ENCODE measurements at regions not wholly inside any gene's neighbourhood (a gene's known extent, or its start where the extent isn't known, plus 50 kb on each side); places are given as distances from the start of the nearest gene placed in this dataset.

DNA sequence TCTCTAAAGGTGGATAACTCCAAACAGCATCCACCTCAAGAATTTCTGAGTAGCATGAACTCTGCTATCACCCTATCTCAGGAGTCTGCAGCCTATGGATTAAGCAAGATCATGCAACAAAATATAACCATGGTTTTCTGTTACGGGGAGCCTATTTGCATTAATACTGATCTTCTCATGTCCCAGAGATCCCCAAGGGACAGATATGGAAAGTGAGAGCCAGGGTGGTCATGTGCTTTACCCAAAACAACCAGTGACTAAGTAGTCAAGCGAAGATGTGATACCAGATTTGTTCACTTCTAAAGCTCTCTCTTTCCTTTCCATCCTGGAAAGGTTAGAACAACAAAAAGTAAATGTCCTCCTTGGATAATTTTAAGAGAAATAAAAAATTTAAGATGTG, 125.1 kb downstream of the PRRX1 start:
- no peak for DNase-seq (ENCODE audit: low read depth, low spot score)

DNA sequence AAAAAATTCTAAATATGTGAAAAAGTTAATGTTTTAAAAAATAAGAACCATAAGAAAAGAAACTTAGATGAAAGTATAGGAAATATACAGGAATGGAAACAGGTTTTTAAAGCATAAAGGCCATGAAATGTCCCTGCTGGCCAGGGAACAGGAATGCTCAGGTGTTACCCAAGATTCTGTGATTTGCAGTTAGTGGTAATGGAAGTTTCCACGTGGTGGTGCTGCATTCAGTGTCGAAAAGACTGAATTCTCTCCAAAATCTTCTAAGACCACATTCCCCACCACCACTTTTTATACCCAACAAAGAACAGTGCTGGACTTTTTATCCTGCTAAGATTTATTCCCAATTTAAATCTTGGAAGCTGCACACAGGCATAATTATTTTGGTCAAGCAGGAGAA, 126.2 kb downstream of the PRRX1 start:
- peak; percentile 39 for DNase-seq (ENCODE audit: low read depth, low spot score)

DNA sequence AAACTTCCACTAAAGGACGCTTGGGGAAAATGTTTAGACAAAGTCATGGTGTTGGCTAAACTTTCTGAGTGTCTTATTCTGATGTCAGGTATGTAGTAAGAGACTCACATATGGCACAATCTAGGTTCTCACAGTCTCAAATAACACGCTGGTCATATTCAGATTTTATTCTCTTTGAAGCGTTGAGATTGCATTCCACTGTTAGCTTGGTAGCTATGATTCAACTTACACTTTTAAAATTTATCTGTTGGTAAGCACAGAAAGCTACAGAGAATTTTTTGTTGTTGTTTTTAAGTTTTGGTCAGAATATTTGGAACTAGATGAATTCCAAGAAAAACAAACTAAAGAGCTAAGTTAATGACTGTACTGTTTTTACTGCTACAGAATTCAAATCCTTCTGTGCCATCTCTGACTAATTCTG, 126.7 kb downstream of the PRRX1 start:
- peak; percentile 33 for DNase-seq (ENCODE audit: low read depth, low spot score)

DNA sequence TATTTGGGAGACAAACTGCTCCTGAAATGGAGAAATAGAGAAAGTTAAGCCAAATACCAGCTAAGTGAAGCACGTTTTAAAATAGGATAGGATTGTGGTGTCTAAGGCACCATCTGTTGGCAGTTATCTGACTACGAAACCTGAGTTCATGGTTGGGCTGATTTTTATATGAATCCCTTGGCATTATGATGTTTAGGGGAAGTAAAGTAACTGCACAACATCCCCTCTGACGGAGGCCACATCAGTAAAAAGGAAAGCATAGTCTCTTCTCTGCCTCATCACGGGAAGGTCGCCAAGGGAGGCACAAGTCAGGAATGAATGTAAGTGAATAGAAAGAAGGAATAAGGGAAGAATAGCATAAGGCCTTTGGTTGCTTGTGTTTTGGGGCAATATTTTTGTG, 128.0 kb downstream of the PRRX1 start:
- no peak for DNase-seq (ENCODE audit: low read depth, low spot score)

DNA sequence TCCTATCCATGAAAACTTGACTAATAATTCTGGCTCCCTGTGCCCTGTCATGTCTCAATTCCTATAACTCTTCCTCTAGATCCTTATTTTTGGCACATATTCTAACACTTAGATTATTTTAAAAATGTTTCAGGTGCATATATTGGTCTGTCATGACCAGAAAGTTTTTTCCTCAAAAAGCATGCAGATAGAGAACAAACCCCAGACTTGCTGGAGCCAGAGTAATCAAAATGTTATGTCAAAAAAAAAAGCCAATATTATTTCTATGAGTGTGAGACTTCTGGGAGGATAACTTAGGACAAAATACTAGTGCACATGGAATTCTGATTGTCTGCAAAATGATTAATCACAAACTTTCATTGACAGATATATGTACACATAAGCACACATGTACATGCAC, 135.1 kb upstream of the MROH9 start:
- no peak for DNase-seq (ENCODE audit: low read depth, low spot score)

DNA sequence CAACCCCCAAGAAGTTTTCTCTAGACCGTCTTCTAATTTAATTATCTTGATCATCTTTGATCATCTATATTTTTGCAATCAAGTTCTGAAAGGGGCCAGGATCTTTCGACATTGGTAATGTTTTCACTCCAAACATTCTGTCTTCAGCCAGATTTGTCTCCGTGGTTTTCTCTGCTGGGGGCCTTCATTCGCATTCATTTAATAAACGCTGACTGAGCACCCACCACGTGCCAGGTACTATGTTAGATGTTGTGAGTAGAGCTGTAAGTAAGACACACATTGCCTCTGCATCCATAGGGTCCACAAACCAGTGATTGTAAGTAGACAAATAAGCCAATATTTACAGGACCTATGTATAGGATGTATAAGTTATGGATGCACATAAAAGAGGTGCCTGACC, 134.5 kb upstream of the MROH9 start:
- peak; percentile 30 for DNase-seq (ENCODE audit: low read depth, low spot score)

DNA sequence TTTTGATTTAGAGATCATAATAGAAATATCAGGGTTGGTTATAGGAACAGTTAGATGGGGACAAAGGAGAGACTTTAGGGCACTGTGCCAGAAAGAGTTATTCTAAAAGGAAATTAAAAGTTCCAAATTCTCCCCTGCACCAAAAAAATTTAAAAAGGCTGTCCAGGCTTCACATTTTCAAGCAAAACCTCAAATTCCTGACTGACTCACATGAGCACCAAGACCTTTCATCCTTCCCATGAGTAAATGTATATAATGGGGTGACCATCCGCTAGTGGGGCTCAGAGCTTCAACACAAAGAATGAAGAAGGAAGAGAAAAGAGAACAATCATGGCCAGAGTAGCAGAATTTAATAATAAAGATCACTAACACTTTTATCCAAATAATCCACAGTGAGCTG, 131.6 kb upstream of the MROH9 start:
- peak; percentile 15 for DNase-seq (ENCODE audit: low read depth, low spot score)

DNA sequence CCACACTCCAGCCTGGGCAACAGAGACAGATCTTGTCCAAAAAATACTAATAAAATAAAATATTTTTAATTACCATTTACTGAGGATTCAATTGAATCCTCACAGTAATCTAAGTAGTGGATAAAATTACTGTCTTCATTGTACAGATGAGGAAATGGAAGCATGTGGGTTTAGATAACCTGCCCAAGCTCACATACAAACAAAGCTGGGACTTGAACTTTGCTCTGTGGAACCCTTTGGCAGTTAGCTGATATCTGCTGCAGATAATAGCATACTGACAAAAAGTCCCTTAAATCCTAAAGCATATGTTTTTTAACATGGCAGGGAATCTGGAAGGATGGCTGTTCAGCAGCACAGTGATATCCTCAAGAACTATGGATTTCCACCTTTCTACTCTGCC, 130.9 kb upstream of the MROH9 start:
- no peak for DNase-seq (ENCODE audit: low read depth, low spot score)

DNA sequence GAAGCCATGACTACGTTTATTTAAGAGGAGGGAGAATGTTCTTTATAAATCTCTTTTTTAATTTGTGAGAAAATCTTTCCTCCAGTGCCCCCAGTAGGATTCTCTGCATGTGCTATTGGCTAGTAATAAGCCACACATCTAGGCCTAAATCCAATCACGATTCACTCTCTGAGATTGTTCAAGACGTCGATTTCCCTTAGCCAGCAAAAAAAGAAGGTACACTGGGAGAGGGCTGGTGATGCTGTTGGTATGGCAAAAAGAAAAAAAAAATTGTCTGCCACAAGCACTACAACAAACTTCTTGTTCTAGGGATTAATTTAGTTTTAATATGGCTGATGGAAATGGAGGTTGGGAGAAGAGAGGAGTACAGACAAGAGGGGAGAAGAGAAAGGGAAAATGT, 130.5 kb upstream of the MROH9 start:
- DNase-seq (ENCODE audit: low read depth, low spot score) = no peak

DNA sequence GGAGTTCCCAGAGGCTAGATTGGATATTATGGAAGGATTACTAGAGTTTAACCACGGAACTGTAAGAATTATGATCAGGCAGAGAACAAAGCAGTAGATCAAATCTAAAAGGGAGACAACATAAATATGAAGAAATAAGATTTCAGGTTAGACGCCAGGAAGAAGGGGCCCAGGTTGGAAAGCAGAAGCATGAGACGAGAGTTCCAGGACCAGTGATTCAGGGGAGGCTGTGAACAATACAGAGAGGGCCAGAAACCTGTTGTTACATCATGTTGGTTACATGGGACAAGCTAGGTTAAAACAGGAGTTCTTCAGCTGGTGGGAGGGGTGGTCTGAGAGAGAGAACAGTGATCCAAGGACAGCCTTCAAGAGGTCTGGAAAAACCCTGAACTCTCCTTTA, 128.4 kb upstream of the MROH9 start:
- no peak for DNase-seq (ENCODE audit: low read depth, low spot score)

DNA sequence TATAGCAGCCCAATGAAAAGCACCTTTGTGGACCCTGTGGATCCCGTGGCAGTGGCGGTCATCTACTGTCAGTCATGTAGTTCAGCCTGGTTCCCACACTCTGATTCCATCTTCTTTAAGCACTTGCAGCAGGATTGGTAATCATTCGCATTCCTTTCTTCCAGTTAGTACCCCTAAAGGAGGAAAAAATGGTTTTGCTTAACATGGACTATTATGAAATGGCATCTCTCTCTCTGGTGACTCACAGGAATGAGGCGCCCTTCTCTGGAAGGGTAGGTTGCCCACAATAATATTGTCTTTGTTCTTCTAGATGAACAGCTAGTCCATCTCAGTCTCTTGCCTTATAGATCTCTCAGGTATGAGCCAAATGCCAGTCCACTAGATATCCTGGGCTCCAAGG, 127.9 kb upstream of the MROH9 start:
- peak; percentile 73 for DNase-seq (ENCODE audit: low read depth, low spot score)

DNA sequence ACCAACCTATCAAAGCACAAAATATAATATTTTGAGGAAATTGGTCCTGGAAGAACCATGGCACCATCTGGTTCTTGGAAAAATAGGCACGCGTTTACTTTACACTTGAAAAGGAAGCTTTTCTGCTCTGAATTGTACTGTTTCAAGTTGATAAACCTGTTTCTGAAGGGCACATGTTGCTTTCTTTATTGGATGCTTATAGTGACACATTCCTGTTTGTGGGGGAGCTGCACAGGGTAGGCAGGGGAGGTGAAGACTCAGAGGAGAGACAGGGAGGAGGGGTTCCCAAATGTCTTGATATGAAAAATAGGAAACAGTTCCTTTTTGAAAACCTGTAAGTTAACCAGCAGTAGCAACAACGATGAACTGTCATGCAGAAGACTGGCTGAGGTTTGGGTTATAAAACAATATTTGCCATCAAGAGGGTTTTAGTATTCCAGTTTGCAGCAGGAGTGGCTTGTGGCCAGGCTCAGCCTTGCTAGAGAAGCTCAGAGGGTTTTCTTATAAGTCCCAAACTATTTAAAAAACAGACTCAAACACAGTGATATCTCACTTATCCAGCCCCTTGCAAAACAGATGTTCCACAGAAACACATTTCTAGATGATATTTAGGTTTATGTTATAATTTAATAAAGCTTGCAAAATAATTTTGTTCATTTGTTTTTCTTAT, 127.0 kb upstream of the MROH9 start:
- peak; percentile 2 for DNase-seq (ENCODE audit: low read depth, low spot score)

DNA sequence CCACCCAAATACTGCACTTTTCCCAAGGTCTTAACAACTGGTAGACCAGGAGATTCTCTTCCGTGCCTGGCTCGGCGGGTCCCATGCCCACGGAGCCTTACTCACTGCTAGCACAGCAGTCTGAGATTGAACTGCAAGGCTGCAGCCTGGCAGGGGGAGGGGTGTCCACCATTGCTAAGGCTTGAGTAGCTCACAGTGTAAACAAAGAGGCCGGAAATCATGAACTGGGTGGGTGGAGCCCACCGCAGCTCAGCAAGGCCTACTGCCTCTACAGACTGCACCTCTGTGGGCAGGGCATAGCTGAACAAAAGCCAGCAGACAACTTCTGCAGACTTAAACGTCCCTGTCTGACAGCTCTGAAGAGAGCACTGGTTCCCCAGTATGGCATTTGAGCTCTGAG, 124.3 kb upstream of the MROH9 start:
- peak; percentile 7 for DNase-seq (ENCODE audit: low read depth, low spot score)

DNA sequence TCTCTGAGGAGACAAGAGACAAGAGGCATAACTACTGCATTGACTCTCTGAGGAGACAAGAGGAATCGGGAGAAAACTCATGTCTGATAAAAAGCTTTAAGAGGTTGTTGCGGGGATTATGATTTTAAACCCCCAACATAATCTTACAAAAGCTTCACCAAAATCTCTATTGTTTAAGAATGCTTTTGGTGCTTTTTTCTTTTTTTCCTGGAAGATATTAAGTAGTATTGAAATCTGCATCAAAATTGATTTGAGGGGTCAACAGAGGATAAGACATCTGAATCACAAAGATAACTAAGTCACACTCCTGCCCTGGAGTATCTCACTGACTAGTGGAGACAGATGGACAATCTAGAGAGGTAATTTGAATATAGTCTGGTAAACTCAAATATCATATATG, 115.6 kb upstream of the MROH9 start:
- no peak for DNase-seq (ENCODE audit: low read depth, low spot score)

DNA sequence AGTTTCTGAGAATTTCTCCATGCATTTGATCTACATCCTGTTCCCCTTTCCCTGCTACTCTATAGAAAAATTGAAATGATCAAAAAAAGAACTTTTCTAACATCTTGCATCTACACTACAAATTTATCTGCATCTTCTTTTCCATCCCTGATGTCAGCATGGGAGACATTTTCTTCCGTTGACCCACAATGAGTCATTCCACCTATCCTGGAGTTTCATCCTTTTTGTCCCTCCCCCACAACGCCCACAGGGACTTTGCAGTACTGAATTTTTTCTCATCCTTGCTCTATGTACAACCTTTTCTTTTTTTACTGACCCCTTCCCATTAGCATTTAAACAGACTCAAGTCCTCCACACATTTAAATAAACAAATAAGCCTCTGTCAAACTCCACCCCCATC, 112.2 kb upstream of the MROH9 start:
- no peak for DNase-seq (ENCODE audit: low read depth, low spot score)

DNA sequence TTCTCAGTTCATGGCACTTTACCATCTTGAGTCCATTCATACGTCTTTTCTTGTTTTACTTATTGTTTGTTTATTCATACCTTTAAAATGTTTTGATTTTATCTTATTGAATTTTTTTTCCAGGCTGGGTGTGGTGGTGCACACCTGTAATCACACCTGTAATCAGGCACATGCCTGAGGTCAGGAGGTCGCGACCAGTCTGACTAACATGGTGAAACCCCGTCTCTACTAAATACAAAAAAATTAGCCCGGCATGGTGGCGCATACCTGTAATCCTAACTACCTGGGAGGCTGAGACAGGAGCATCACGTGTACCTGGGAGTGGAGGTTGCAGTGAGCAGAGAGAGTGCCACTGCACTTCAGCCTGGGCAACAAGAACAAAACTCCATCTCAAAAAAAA, 104.1 kb upstream of the MROH9 start:
- no peak for DNase-seq (ENCODE audit: low read depth, low spot score)

DNA sequence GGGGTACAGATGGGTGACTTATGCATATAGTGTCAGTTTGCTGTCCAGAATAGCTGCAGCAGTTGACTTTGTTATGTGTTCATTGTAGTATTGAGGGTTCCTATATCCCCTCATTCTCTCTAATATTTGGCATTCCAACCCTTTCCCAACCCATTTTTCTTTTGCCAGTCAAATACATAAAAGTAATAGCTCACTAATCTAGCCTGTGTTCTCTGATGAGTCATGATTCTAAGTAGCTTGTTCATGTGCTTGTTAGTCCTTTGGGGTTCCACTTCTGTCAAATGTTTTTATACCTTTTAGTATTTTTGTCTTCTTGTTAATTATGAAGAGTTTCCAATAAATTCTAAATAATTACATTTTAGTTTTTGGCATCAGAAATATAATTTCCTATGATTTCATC, 99.2 kb upstream of the MROH9 start:
- peak; percentile 20 for DNase-seq (ENCODE audit: low read depth, low spot score)

DNA sequence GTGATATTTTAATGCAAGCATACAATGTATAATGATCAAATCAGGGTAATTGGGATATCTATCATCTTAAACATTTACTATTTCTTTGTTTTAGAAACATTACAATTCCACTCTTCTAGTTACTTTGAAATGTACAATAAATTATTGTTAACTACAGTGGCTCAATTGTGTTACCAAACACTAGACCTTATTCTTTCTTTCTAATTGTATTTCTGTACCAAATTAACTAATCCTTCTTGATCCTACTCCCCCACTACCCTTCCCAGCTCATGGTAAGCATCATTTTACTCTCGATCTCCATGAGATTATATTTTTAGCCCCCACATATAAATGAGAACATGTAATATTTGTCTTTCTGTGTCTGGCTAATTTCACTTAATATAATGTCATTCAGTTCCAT, 95.0 kb upstream of the MROH9 start:
- DNase-seq (ENCODE audit: low read depth, low spot score) = no peak

DNA sequence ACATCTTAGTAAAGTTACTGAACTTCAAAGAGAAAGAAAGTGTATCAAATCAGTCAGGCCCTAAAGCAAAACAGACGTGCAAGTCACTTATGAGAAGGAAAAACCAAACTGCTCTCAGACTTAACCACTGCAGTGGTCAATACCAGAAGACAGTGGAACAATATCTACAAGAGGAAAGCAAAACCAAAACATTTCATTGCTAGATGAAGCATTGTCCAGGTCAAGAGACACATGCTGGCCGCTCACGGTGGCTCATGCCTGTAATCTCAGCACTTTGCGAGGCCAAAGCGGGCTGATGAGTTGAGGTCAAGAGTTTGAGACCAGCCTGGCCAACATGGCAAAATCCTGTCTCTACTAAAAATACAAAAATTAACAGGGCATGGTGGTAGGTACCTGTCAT, 82.0 kb upstream of the MROH9 start:
- DNase-seq (ENCODE audit: low read depth, low spot score) = no peak

DNA sequence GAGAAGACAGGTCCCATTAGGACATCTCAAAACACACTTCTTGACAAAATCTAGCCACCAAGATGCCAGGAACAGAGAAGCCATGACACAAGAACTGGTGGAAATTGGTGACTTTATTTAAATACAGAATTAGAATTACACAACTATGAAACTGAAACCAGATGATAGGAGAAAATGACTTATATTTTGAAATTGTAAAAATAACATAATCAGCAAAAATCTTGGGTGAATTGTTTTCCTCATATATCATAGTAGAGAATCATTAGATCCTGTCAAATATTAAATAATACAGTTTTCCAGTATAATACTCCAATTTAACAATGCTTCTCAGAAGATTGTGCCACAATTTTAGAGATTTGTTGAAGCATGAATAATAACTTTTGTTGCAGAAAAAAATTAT, 81.5 kb upstream of the MROH9 start:
- no peak for DNase-seq (ENCODE audit: low read depth, low spot score)

DNA sequence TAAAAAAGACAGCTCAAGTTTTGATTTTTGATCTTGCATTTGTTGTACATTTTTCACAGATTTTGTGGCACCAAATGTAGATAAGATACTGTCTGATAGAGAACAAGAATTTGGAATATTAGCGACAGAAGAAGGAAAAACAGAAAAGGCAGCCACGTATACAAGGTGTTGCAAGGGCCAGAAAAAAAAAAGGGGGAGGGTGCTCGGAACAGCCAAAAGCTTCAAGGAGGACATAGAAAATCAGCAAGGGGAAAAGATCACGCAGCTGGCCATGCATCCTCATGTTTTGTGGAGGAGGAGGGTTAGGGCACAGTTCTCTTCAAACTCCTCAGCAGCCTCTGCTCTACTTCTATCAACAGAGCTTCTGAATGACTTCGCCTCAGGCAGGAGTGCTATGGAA, 80.7 kb upstream of the MROH9 start:
- no peak for DNase-seq (ENCODE audit: low read depth, low spot score)

DNA sequence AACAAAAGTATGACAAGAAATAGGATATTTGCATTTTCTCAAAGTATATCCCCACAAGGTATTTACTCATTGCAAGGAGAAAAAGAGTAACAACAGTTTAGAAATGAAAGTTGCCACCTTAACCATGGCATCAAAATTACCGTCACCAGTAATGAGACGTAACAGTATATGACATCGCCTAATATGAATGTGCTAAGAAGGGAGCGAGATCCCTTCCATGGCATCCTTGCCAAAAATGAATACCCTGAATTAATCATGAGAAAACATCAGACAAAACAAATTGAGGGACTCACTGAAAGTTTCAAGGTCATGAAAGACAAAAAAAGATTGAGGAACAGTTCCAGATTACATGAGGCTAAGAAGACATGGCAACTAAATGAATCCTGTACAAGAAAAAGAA, 78.9 kb upstream of the MROH9 start:
- DNase-seq (ENCODE audit: low read depth, low spot score) = peak; percentile 29

DNA sequence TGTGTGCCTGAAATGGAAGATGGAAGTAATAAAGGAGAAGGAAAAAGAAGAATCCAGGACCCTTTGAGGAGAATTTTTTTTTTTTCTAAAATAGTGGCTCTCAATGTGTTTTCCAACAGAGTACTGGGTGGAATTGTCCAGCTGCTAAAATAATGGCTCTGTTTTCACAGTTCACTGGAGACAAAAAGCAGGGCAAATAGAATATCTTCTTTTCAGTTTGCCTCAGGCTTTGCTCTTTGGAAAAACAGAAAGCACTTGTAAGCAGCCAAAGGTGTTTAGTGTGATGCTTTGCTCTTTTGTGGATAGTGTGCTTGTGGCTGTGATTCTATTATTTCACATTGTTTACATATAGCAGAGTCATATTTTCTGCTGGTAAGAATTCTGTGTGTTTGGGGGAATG, 77.4 kb upstream of the MROH9 start:
- DNase-seq (ENCODE audit: low read depth, low spot score) = no peak

DNA sequence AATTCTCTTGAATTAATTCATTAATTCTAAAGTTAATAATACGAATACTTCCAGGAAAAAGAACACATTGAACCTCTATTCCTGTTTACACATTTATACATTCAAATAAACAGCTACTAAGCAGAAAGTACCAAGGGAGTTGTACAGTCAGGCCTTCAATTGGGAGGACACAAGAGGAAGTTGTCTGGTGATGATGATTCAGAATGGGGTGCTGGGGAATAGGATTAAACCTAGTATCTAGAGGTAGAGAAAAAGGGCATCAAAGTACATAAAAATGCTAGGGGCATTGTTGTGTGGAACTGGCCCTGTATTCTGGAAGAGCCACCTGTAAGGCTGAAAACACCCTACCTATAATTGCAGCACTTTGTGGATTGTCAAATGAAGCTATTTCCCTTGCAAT, 71.7 kb upstream of the MROH9 start:
- DNase-seq (ENCODE audit: low read depth, low spot score) = no peak
